ENCODE measurements at regions not wholly inside any gene's neighbourhood (a gene's known extent, or its start where the extent isn't known, plus 50 kb on each side); places are given as distances from the start of the nearest gene placed in this dataset.

GRCh38 chr14:30159374-30159773, 231.7 kb upstream of the PRKD1 start:
- TF ChIP-seq EP300 (IDR thresholded peaks at IDR 0.05) (no peak), POLR2A (IDR thresholded peaks at IDR 0.05; ENCODE audit: low read depth) (no peak), CTCF (IDR thresholded peaks at IDR 0.05) (no peak), POLR2AphosphoS5 (IDR thresholded peaks at IDR 0.05) (no peak)

Data from esophagus muscularis mucosa (tissue), 4 donors.